ENCODE measurements at regions not wholly inside any gene's neighbourhood (a gene's known extent, or its start where the extent isn't known, plus 50 kb on each side); places are given as distances from the start of the nearest gene placed in this dataset.

- Histone ChIP-seq H3K4me1 (peaks cover 6 to 11% of the 10 kb centered on the region in 2 donors), H3K4me3 (replicated peaks in 1 of 3) (no peak overlapping the region), H3K27ac (no peak overlapping the region), H3K36me3 (no peaks in the 10 kb centered on the region), H3K9me3 (no peaks in the 10 kb centered on the region), H3K27me3 (no peaks in the 10 kb centered on the region)
- 71 to 92% methylated on average over 2 of the region's 2 CpGs for WGBS, 2 donors
- TF ChIP-seq, protein P1, sequence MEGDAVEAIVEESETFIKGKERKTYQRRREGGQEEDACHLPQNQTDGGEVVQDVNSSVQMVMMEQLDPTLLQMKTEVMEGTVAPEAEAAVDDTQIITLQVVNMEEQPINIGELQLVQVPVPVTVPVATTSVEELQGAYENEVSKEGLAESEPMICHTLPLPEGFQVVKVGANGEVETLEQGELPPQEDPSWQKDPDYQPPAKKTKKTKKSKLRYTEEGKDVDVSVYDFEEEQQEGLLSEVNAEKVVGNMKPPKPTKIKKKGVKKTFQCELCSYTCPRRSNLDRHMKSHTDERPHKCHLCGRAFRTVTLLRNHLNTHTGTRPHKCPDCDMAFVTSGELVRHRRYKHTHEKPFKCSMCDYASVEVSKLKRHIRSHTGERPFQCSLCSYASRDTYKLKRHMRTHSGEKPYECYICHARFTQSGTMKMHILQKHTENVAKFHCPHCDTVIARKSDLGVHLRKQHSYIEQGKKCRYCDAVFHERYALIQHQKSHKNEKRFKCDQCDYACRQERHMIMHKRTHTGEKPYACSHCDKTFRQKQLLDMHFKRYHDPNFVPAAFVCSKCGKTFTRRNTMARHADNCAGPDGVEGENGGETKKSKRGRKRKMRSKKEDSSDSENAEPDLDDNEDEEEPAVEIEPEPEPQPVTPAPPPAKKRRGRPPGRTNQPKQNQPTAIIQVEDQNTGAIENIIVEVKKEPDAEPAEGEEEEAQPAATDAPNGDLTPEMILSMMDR (IDR thresholded peaks at IDR 0.05): no peak
- TF ChIP-seq POLR2A (IDR thresholded peaks at IDR 0.05): no peak
- intact Hi-C loops (cut with DNase I): no loop called here
- no peak for DNase-seq
These were observed 221.1 kb downstream of the C1D start for GRCh38 chr2:67841711-67842110.

DNA sequence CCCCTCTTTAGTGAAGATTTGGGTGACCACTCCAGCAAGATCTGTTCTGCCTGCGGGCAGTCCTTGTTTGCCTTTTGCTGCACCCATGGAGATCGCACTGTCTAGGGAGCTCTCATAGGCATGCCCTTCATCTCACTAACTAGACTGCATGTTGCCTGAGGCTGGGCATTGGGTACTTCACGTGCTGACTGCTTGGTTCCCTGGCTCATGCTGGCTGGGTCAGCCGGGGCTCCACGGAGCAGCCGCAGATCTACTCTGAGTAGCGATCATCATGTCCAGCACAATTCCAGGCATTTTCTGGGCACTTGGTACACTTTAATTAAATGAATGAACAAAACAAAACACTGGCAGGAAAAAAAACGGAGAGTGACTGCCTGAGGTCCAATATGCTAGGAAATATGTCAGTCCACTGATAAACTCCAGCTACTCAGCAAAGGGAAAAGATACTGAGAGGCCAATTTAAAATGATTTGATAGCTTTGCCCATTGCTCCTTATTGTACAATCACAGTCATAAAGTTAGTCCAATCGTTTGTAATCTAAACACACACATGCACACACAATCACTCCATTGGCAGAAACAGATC, 220.3 kb downstream of the C1D start:
- no peaks in the 10 kb centered on the region for H3K9me3 ChIP-seq
- intact Hi-C loops (cut with DNase I): no loop called here
- 76 to 79% methylated on average over 9 of the region's 9 CpGs for WGBS, 2 donors
- TF ChIP-seq POLR2A (IDR thresholded peaks at IDR 0.05): no peak
- TF ChIP-seq, protein P1 (IDR thresholded peaks at IDR 0.05): no peak
- no peaks in the 10 kb centered on the region for H3K27me3 ChIP-seq
- H3K4me1 ChIP-seq: peaks cover 6 to 11% of the 10 kb centered on the region in 2 donors
- H3K36me3 ChIP-seq: no peaks in the 10 kb centered on the region
- H3K4me3 ChIP-seq (replicated peaks in 1 of 3): no peak overlapping the region
- no peak overlapping the region for H3K27ac ChIP-seq
- no peak for DNase-seq

DNA sequence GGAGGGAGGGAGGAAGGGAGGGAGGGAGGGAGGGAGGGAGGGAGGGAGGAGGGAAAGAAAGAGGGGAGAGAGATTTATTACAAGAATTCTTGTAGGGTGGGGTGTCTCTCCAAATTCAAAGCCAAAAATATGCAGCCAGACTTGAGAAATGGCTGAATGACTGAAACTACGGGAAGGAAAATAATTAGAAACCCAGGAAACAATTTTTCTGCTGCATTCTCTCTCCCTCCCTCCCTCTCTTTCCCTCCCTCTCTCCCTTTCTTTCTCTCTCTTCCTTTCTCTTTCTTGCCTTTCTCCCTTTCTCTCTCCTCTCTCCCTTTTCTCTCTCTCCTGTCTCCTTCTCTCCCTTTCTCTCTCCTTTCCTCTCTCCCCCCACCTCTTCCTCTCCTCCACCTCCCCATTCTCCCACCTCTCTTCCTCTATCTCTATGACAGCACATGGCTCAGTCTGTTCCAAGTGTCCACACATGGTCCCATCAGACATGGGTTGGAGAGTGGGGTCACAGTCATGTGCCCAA, 218.7 kb downstream of the C1D start:
- no peak overlapping the region for H3K4me3 ChIP-seq (replicated peaks in 1 of 3)
- H3K4me1 ChIP-seq: peaks cover 6 to 11% of the 10 kb centered on the region in 2 donors
- intact Hi-C loops (cut with DNase I): no loop called here
- no peak for TF ChIP-seq POLR2A (IDR thresholded peaks at IDR 0.05)
- TF ChIP-seq, protein P1 (IDR thresholded peaks at IDR 0.05): no peak
- no peaks in the 10 kb centered on the region for H3K9me3 ChIP-seq
- 73 to 83% methylated on average over 1 of the region's 1 CpG for WGBS, 2 donors
- no peaks in the 10 kb centered on the region for H3K27me3 ChIP-seq
- no peaks in the 10 kb centered on the region for H3K36me3 ChIP-seq
- H3K27ac ChIP-seq: no peak overlapping the region
- DNase-seq: no peak

DNA sequence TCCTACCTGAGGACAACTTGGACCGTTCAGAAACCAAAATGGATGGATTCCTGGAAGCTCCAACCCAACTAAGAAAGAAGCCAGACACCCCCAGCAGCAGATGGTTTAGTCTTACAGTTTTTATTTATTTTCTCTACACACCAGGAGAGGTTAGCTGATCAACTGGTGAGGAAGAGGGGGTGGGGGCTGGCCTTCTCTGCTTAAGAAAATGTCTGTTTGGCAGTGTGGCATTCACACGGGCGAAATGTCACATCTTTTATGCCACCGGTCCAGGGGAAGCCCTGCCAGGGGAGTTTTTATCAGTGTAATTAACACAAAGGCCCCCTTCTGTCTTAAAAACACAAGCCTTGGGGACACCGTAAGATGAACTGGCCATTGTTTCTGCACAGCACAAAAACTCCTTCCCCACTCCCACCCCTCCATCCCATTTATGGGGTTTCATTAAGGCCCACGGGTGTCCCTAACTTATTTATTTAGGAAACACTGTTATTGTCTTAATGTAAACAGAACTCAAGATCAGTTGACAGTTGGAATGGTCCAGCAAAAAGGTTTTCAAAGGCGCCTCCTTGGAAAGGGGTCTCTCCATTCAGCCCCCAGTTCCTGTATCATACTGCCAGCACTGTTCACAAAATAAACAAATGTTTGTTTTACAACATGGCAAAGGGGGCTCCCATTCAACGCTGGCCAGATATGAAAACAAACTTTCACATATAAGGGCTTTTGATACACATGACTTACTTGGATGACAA, 217.0 kb downstream of the C1D start:
- WGBS, 2 donors: 42 to 44% methylated on average over 8 of the region's 8 CpGs
- DNase-seq: peak; percentile 34 to 37
- H3K36me3 ChIP-seq: no peaks in the 10 kb centered on the region

More for the DNA sequence above, 217.0 kb downstream of the C1D start:
- intact Hi-C loops (cut with DNase I): no loop called here
- Histone ChIP-seq H3K4me1 (peaks cover 6 to 11% of the 10 kb centered on the region in 2 donors), H3K27me3 (no peaks in the 10 kb centered on the region), H3K4me3 (replicated peaks in 1 of 3) (no peak overlapping the region), H3K9me3 (no peaks in the 10 kb centered on the region), H3K27ac (peak overlapping the region; percentile 68 to 86 (median 82))
- TF ChIP-seq POLR2A (IDR thresholded peaks at IDR 0.05): no peak
- TF ChIP-seq, protein P1 (IDR thresholded peaks at IDR 0.05): no peak
